HG02938 (cell line): ENCODE measurements at regions not wholly inside any gene's neighbourhood (a gene's known extent, or its start where the extent isn't known, plus 50 kb on each side); places are given as distances from the start of the nearest gene placed in this dataset.

Experiments
- ATAC-seq: cut with Tn5 transposase; IDR thresholded peaks from one replicate; pipeline ENCODE4 v1.9.1; 2021; ENCODE audit warnings: mild to moderate bottlenecking, moderate library complexity; ENCODE audit not compliant: unreplicated experiment

DNA sequence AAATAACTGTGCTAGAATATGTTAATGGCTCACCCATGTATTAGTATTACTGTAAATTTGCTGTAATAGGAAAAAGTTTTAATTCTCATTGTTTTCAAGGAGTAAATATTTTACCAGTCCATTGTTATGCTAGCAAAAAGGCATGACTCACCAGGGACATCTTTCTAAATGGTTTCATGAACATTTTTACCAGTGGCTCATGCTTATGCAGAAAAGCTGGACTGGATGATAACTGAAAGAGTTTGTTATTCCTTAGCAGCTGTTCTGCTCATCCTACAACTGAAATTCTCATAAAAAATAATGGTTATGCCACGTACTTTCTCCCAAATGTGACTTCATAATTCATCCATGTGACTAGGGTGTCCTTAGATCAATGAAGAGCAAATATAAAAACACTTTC, 111.9 kb upstream of the PCDH18 start:
- no peak for ATAC-seq

DNA sequence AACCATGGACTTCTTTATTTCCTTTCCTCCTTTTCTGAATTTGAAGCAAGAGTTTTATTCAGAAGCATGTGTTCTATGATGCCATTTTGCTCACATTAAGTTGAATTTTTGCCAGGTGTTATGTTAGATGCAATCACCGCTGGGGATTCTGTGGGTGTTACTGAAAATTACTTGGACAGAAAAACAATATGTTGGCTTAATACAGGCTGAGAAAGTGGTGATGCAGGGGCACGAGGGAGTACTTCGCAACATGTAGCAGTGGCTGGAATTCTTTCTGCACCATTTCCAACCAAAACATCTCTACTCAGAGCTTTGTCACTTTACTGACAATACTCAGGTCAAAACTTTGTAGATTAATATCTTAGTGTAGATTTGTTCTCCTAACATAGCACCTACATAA, 109.2 kb upstream of the PCDH18 start:
- ATAC-seq: no peak

DNA sequence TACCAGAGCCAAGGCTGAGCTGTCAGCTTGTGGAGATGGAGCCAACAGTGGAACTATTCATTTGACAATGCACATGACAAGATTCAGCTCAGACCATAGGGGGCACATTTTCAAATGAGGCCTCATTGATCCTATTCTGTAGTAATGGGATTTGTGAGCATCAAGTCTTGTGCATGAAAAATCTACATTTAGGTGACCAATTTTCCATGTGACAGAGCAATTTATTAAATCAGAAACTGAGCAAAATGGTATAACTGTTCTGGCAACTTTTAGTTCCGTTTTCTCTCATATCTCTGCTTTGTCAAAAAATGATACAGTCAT, 108.5 kb upstream of the PCDH18 start:
- ATAC-seq: no peak

DNA sequence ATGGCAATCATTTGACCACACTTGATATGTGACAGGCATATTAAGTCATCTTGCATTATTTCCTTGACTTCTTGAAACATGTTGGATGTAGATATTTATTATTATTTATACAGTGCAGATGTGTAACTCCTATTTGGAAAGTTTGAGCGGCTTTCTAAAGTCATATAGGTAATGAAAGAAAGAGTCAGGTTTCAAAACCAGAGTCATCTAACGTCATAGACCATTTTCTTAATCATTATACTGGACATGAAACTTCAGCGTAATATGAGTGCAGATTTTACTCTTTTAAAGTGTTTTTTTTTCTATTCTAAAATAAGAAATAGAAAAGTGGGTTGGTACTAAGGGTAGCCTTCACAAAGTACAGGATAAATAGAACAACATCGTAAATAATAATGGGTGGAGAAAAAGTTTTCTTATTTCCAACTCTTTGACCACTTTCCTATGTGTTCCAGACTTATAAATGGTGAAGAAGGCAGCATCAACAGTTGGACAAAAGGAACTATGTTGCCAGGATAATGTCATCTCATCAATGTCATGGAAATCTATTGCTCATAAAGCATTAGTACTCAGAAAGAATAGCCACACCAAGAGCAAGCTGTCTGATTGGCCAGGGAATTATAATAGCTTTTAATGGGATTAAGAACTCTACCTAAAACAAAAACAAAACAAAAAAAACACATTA, 108.0 kb upstream of the PCDH18 start:
- peak; percentile 74 for ATAC-seq

DNA sequence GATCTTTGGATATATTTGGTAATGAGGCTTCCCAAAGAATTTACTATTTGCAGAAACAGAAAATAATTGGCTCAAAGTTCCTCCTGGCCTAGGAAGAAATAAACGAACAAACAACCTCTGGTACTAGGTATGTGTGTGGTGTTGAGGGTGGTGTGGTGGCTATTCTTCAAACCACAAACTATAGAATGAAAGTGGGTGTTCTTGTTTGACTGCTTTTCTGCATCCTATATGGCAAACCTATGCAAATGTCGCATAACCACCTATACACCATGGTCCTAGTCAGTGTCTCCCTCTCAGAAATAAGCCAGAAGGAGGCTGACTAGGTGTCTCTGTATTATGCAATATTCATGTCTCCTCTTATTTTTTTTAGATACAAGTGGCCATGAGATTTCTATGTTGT, 106.6 kb upstream of the PCDH18 start:
- ATAC-seq: peak; percentile 58

DNA sequence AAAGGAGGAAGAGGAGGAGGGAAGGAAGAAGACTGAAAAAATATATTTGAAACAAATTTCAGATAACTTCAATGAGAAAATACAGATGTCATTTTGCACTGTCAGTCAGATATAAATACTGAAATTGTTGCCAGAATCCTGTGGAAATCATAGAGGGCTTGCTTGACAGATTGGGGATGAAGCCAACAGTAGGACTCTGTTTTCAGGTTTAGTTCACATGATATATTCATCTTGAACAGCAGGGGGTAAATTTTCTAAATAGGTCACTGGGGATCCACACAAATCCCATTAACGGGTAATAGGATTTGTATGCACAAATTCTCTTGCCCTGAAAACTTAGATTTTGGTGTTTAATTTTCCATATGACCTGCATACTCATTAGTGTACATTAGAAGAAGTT, 103.3 kb upstream of the PCDH18 start:
- no peak for ATAC-seq

DNA sequence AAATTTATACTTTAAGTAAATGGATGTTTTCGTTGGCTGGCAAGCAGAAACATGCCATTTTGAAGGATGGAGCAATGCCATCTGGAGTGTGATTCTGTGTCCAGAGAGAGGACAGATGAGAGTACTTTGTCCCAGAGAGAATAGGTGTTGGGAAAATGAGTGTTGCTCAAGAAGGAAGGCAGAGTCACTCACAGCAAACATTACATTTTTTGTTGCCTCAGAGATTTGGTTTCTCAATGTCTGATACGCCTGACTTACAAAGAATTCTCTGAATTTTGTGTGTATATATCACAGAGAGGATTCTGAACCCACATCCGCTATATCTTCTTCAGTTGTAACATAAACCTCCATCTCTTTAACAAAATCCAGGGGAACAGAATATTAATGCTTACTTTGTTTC, 102.8 kb upstream of the PCDH18 start:
- no peak for ATAC-seq

DNA sequence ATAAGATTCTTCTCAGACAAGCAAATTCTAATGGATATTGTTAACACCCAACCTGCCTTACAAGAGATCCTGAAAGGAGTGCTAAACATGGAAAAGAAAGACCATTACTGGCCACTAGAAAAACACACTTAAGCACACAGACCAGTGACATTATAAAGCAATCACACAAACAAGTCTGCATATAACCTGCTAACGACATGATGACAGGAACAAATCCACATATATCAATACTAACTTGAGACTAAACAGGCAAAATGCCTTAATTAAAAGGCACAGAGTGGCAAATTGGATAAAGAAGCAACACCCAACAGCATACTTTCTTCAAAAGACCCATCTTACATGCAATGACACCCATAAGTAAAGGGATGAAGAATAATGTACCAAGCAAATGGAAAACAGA, 100.5 kb upstream of the PCDH18 start:
- no peak for ATAC-seq

DNA sequence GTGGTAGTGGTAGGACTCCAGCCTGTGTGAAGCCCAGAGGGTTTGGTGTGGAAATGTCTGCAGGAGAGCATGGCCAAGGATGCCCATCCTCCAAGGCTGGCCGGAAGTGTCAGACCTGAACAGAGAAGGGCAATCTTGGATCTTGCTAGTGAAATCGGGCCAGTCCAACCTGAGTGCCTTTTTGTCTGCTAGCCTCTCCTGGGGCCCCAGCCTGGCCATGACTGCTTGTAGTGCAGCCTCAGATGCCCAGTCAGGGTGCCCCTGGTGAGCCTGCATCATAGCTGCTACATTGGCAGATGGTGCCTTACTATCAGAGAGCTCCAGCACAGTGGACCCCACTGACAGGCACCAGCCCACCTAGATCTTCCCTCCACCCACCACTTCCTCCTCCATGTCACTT, 99.3 kb upstream of the PCDH18 start:
- no peak for ATAC-seq

DNA sequence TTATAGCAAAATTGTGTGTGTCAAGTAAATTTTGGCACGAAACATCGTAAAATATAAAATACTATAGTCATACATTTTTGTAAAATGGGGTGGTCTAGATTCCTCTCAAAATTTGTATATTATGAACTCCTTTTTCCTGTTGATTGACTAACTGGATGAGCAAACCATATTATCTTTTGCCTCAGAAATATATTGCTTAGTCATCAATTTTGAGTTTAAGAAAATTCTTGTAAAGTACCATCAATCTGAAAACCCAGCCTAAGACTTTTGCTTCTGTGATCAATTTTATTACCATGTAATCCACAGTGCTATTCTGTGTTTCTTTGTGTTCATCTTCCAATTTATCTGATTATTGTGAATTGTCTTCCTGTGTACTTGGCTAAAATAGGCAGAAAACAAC, 98.0 kb upstream of the PCDH18 start:
- ATAC-seq: no peak

DNA sequence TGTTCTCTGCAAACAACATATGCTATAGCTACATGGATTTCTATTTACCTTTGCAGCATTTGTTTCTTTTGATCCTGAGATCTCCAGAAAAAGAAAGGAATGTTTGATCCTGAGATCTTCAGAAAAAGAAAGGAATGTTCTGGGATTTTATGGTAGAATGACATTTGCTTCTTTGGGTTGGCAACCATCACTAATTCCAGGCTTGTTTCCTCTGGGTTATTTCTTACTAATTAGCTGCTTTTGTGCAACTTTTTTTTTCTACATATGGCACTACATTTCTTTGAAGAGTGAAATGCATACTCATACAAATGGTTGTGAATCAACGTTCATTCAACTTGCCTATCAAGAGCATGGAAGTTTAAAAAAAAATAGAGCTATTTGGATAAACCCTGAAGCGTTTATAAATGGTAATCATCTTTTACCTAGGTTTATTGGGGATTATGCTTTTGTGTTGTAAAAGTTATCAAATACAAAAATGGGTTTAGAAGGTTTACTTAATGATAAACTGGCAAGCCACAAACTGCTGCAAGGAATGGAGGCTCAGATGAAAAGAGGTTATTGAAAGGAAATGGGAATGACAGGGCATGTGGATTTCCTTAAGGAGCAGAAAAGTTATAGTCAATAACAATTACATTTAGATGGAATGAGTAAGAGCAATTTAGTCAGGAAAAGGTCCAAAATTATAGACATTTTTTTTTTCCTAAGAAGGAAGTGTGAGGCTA, 95.6 kb upstream of the PCDH18 start:
- ATAC-seq: no peak

DNA sequence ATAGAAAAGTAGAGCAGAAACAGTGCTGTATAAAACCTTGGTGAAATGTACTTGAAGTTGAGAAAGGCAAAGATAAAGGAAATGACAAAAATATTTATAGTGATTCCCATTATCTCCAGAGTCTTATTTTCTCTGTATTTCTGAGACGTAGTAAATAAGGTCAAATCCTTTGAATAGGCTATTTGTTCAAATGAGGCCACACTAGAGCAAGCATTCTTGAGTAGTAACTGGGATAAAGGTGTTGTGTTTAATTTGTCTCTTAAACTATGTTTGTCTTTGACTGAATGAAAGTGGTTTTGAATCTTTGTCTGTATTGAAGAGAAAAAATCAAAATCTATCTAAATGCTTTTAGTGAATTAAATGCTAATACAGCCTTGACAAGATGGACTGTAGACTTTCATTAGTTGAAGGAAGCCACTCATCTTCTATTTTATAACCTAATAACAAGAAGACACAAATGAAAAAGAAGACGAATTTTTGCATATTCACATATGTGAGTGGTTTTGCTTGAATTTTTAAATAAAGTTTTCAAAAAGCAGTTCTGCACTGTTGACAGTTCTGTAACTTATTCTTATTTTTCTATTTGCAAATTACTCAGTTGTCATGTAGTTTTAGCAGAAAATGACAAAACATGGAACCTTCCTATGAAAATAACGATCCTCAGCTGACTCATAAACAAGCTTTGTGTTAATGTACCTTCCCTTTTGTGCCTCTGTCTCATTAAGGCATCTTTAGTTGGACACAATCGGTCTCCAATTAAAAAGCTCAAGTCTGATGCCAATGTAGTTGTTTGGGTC, 94.8 kb upstream of the PCDH18 start:
- ATAC-seq: no peak

DNA sequence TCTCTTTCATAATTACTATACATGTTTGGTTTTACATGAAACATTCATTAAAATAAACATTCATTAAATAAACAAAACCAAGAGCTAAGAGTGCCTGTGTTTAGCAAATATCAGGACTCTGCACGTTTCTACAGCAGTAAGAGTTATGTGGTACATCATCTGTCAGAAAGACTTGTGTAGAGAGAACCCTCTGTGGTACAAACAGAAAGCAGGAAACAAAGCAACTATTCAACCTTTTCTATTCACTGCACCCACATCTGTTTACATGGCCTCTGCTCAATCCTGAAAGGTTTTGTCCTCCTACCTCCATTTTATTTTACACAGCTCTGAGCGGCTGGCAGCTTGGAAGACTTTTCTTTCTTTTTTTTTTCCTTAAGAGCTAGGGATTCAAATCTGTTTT, 90.7 kb upstream of the PCDH18 start:
- no peak for ATAC-seq

DNA sequence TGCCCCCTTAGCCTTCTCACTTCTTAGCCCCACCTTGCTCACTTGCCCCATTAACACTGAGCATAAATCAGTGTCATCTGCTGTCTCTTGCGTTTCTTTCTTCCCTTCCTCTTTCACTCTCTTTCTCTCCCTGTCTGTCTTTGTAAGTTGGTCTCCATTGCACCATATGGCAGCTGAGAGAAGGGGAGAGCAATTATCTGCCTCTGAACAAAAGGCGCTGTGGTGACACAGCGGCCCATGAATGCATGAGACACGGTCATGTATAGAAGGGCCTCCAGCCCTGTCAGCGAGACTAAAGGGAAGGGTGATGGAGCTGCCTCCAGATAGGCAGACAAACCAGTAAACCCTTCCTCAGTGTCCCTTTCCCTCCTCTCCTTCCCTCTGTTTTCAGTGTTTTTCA, 88.8 kb upstream of the PCDH18 start:
- ATAC-seq: no peak

DNA sequence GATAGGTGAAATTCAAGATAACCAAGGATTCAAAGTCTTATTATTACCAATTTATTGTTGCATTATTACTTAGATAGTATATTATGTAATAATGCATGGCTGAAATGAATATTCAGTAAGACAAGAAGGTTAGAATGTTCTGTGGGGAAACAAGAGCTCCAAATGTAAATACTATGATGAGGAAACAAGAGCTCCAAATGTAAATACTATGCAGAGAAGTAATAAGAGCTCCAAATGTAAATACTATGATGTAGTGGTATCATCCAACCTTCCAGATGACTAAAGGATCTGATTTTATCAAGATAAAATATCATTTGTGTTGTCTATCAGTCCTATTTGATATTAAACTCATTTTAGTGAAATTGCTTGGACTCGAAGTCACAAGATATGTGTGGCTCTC, 82.2 kb upstream of the PCDH18 start:
- ATAC-seq: no peak

DNA sequence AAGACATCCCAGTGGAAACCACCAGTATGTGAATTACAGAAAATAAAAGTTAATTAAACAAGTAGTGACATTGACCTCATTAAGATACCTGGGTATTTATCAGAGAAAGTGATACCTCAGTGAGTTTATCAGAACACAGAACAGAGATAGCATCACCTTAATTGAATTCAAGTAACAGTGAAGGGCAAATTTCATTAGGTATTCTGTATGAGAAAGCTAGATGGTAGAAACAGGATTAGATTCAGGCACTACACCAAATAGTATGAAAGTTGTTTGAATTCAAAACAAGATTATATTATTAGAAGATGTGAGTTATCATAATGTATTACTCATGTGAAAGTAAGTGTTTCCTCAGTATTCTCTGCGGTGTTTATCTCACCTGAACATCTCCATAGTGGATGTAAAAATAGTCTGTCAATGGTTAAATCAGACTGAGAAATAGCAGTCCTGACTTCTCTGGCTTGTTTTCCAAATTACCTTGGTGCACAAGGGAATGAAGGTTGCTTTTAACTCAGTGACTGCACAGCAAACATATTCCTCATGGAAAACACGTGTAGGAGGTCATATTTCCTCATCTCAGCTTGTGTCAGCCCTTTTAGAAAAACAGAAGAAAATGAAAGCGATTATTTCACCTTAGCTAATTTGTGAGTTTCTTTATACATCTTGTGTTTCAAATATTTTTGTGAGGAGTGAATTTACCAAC, 79.9 kb upstream of the PCDH18 start:
- ATAC-seq: no peak

DNA sequence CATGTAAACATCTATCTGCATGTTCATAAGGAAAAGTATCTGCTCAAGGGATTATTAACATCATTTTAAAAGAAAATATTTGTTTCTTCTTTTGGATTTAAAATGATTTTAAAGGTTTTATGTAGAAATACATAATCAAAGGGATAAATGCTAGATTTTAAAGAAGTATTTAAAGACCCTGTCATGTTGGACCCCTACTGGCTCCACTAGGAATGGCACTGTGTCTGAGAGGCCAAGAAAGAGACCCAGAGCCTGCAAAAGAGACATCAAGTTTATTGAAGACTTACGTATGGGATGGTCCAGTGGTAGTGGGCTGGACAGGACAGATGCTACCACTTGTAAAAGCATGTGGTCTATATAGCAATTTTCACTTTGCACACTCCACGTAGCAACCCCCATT, 78.7 kb upstream of the PCDH18 start:
- peak; percentile 73 for ATAC-seq

DNA sequence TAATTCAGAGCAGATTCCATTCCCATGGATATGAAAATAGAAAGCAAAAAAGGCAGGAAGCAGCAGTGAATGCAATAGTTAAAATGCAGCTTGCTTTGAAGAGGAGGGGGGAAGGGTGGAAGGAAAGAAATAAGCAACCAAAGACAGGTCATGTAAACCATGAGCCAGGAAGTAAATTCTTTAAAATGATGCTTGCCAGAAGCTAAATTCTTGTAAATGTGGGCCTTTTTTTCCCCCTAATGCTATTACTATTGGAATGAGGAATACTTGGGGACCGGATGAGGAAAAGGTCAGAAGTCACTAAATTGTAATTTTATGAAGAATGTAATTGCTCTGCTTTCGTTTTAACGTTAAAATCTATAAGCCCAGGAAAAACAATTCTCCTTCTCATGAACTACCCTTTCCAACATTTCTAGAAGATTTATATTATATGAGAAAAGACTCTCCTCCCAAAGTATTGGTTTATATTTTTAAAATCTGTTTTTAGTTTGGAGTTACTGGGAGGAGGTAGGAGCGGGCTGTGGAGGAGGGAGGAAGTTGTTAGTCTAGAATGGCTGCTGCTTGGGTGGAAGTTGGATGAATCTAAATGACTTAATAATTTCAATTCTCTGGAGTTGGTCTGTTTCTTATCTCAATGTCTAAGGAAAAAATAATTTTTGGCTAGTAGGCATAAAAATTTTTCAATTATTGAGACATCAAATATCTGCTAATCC, 77.6 kb upstream of the PCDH18 start:
- no peak for ATAC-seq

DNA sequence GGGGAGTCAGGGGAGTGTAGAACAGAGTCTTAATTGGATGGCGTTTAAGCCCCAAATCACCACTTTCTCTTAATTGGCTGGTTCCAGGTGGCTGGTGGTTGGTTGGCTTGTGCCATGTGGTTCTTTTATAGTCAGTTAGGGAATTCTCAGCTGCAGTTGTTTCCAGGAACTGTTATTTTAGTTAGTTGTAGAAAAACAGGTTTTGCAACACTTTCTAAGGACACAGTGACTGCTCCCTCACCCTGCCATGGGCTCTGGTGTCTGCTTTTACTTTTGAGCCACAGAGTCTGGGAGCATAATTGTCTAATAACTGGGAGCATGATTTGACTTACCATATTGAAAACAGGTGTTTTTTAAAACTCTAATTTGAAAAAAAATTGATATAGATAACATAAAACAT, 75.8 kb upstream of the PCDH18 start:
- no peak for ATAC-seq

DNA sequence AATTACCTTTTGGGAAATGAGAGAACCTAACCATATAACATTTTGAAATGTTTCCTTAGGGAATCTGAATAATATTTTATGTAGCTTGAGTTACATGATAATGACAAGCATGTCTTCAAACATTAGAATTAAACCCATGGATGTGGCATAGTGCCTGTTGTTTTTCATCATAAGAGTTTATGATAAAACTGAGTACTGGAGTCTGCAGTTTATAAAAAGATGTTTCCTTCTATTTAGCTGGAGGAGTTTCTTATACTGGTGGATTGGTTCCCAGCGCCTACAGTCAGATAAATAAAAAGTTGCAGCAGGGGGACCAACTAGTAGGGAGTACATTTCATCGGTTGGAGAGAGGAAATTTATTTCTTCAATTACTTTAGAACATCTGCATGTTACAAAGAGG, 70.1 kb upstream of the PCDH18 start:
- no peak for ATAC-seq

DNA sequence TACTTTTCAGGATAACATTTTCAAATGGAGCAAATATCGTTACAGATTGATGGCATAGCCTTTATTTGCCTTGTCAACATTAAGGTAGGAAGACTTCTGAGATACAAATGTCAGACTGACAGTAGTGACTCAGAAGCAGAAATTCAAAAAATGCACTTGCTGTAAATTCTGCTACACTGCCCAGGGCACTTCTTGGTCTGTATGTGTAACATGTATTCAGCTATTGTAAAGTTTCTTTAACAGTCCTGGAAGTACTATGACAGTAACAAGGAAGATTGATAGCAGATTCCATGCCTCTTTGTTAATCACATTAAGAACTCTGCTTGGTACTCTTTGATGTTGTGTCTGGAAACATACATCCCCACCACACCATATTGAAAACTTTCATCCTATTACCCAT, 69.6 kb upstream of the PCDH18 start:
- ATAC-seq: no peak
